ENCODE measurements at regions not wholly inside any gene's neighbourhood (a gene's known extent, or its start where the extent isn't known, plus 50 kb on each side); places are given as distances from the start of the nearest gene placed in this dataset.

DNA sequence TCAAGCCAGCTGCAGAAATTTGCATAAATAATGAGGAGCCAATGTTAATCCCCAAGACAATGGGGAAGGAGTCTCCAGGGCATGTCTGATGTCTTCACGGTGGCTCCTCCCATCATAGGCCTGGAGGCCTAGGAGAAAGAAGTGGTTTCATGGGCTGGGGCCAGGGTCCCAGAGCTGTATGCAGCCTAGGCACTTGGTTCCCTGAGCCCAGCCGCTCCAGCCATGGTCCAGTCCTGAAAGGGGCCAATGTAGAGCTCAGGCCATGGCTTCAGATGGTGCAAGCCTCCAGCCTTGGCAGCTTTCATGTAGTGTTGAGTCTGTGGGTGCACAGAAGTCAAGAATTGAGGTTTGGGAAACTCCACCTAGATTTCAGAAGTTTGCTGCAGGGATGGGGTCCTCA, 628.2 kb upstream of the GRIA3 start:
- TF ChIP-seq EZH2 (IDR thresholded peaks at IDR 0.05; ENCODE audit: borderline replicate concordance) = no peak
- TF ChIP-seq, protein P1, sequence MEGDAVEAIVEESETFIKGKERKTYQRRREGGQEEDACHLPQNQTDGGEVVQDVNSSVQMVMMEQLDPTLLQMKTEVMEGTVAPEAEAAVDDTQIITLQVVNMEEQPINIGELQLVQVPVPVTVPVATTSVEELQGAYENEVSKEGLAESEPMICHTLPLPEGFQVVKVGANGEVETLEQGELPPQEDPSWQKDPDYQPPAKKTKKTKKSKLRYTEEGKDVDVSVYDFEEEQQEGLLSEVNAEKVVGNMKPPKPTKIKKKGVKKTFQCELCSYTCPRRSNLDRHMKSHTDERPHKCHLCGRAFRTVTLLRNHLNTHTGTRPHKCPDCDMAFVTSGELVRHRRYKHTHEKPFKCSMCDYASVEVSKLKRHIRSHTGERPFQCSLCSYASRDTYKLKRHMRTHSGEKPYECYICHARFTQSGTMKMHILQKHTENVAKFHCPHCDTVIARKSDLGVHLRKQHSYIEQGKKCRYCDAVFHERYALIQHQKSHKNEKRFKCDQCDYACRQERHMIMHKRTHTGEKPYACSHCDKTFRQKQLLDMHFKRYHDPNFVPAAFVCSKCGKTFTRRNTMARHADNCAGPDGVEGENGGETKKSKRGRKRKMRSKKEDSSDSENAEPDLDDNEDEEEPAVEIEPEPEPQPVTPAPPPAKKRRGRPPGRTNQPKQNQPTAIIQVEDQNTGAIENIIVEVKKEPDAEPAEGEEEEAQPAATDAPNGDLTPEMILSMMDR (IDR thresholded peaks at IDR 0.05; ENCODE audit: poor library complexity) = no peak
- no peak for TF ChIP-seq EZH2phosphoT487 (IDR thresholded peaks at IDR 0.05; ENCODE audit: low read depth, severe bottlenecking, unreplicated experiment)

Data from hepatocyte (in vitro differentiated cells).